Hippocampal formation (tissue), 2 donors: ENCODE measurements at regions not wholly inside any gene's neighbourhood (a gene's known extent, or its start where the extent isn't known, plus 50 kb on each side); places are given as distances from the start of the nearest gene placed in this dataset.
"Not testable (repeated sequence)": the region's sequence is repeated elsewhere in the genome, so short reads cannot be mapped to it uniquely, and the experiment has no call there.

Experiments
- DNase-seq, 2 donors: peaks; one replicate each; lab custom pipeline; 2025; lab: John Stamatoyannopoulos, UW

GRCh38 chr10:61818251-61818650, 83.2 kb upstream of the ARID5B start:
- DNase-seq: not testable (repeated sequence)

- DNase-seq: no peak
These were observed 82.3 kb upstream of the ARID5B start for GRCh38 chr10:61819208-61819607.

GRCh38 chr10:61821153-61821552, 80.3 kb upstream of the ARID5B start:
- no peak for DNase-seq

GRCh38 chr10:61821693-61822092, 79.8 kb upstream of the ARID5B start:
- DNase-seq: no peak

GRCh38 chr10:61822096-61822495, 79.4 kb upstream of the ARID5B start:
- no peak for DNase-seq

GRCh38 chr10:61822781-61823230, 78.7 kb upstream of the ARID5B start:
- DNase-seq: no peak

- no peak for DNase-seq
These were observed 76.5 kb upstream of the ARID5B start for GRCh38 chr10:61825001-61825400.

- DNase-seq: no peak
These were observed 75.9 kb upstream of the ARID5B start for GRCh38 chr10:61825628-61826027.

GRCh38 chr10:61828034-61828433, 73.5 kb upstream of the ARID5B start:
- no peak for DNase-seq

GRCh38 chr10:61828788-61829187, 72.7 kb upstream of the ARID5B start:
- DNase-seq: no peak

GRCh38 chr10:61830072-61830845, 71.2 kb upstream of the ARID5B start:
- no peak for DNase-seq

GRCh38 chr10:61830846-61831273, 70.6 kb upstream of the ARID5B start:
- DNase-seq: no peak

GRCh38 chr10:61832866-61833481, 68.5 kb upstream of the ARID5B start:
- DNase-seq: no peak

- no peak for DNase-seq
These were observed 67.0 kb upstream of the ARID5B start for GRCh38 chr10:61834519-61834918.

- no peak for DNase-seq
These were observed 66.2 kb upstream of the ARID5B start for GRCh38 chr10:61835069-61835945.

GRCh38 chr10:61835946-61836887, 65.3 kb upstream of the ARID5B start:
- peak in 1 of 2 donors; percentile 28 for DNase-seq

- DNase-seq: no peak
These were observed 64.4 kb upstream of the ARID5B start for GRCh38 chr10:61836888-61837754.

- DNase-seq: no peak
These were observed 63.7 kb upstream of the ARID5B start for GRCh38 chr10:61837755-61838171.

- DNase-seq: no peak
These were observed 61.6 kb upstream of the ARID5B start for GRCh38 chr10:61839916-61840315.

- no peak for DNase-seq
These were observed 61.1 kb upstream of the ARID5B start for GRCh38 chr10:61840403-61840802.
